BJ (cell line): ENCODE measurements at regions not wholly inside any gene's neighbourhood (a gene's known extent, or its start where the extent isn't known, plus 50 kb on each side); places are given as distances from the start of the nearest gene placed in this dataset.

ENCODE experiments used
- CTCF ChIA-PET: fragments of 350-600 bp; formaldehyde crosslinking; extraction: SDS; loops from one replicate; lab custom pipeline; 2021; ENCODE audit warnings: antibody characterized with exemption, inconsistent platforms; lab: Yijun Ruan, JAX
- POLR2A ChIA-PET: fragments of 300-600 bp; sonication (Branson Sonifier 250); formaldehyde crosslinking; extraction: SDS; loops from one replicate; lab custom pipeline; 2021; ENCODE audit warnings: antibody characterized with exemption; lab: Charles Lee
- DNase-seq: peaks from one replicate; pipeline ENCODE4 v3.0.0-alpha.2; 2011; ENCODE audit warnings: low read depth
- H3K27me3 ChIP-seq: 2 replicates; pipeline ENCODE4 v1.6.0; 2011; ENCODE audit warnings: low read length; ENCODE audit not compliant: control insufficient read depth, insufficient read depth
- H3K36me3 ChIP-seq: 2 replicates; pipeline ENCODE4 v1.5.1; 2011; ENCODE audit warnings: low read length; ENCODE audit not compliant: control insufficient read depth, insufficient read depth
- H3K4me3 ChIP-seq: 2 replicates; pipeline ENCODE4 v1.5.1; 2011; ENCODE audit warnings: low read depth, mild to moderate bottlenecking, control low read depth, low read length
- TF ChIP-seq, protein P1 (sequence below): IDR thresholded peaks from 2 replicates; pipeline ENCODE4 v1.5.1; 2011; ENCODE audit warnings: low read depth, mild to moderate bottlenecking, control low read depth, inconsistent platforms, low read length, moderate library complexity; ENCODE audit not compliant: insufficient read depth

DNA sequence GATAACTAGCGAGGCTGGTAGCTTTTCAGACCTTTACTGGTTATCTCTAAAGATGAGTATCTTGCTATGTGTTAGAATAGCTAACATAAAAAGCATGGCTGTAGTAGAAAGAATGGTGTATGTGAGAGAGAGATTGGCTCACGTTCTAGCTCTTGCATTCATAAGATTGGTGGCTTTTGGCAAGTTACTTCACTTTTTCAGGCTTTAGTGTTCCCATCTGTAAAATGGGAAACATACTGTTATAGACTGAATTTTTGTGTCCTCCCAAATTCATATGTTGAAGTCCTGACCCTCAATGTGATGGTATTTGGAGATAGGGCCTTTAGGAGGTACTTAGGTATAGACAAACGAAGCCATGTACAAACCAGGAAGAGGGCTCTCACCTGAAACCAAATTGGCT lies 302.4 kb upstream of the KLF4 start:
- Histone ChIP-seq H3K4me3 (no peak overlapping the region), H3K36me3 (no peaks in the 10 kb centered on the region), H3K27me3 (peaks cover 4% of the 10 kb centered on the region; the same call in 1 of the 2 replicates)
- TF ChIP-seq, protein P1, sequence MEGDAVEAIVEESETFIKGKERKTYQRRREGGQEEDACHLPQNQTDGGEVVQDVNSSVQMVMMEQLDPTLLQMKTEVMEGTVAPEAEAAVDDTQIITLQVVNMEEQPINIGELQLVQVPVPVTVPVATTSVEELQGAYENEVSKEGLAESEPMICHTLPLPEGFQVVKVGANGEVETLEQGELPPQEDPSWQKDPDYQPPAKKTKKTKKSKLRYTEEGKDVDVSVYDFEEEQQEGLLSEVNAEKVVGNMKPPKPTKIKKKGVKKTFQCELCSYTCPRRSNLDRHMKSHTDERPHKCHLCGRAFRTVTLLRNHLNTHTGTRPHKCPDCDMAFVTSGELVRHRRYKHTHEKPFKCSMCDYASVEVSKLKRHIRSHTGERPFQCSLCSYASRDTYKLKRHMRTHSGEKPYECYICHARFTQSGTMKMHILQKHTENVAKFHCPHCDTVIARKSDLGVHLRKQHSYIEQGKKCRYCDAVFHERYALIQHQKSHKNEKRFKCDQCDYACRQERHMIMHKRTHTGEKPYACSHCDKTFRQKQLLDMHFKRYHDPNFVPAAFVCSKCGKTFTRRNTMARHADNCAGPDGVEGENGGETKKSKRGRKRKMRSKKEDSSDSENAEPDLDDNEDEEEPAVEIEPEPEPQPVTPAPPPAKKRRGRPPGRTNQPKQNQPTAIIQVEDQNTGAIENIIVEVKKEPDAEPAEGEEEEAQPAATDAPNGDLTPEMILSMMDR, result no peak
- CTCF ChIA-PET, result no interaction called here
- POLR2A ChIA-PET, result no interaction called here
- no peak for DNase-seq

DNA sequence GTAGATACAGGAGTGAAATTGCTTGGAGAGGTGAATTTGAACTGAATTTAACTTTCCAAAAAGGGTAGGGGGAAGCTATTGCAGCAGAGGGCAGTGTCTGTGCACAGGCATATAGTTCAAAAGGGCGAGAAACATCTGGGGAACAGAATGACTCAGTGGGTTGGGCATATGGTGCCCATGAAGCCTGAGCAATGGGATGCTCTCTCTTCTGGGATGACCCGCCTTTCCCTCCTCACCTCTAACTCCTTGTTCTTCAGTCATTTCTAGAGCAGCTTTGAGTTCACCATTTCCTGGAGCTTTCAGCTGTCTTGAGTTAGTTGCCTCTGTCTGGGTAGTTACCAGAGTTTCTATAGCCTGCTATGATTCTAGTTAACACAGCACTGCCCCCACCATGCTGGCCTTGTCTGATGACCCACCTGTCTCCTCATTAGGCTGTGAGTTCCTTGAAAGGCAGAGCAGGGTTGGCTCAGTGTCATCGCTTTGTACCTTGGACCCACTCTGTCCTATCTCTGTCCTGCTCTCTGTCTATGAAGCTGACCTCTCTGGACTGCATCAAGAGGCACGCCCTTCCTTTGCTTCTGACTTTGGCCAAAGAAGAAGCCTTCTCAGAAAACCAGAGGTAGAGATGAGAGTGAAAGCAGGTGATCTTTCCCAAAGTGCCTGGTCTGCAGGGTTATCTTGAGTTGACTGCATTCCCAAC lies 299.6 kb upstream of the KLF4 start:
- POLR2A ChIA-PET, result interaction anchor here (0.6 kb wide), 1 partner anchor 19 kb away, joined by 5 read pairs; no protein-coding TSS in a partner anchor
- H3K36me3 ChIP-seq, result no peaks in the 10 kb centered on the region
- CTCF ChIA-PET, result interaction anchor here (0.6 kb wide), 1 partner anchor 40 kb away, joined by 3 read pairs; no protein-coding TSS in a partner anchor
- no peak overlapping the region for H3K4me3 ChIP-seq
- no peak for DNase-seq
- H3K27me3 ChIP-seq, result peaks cover 4% of the 10 kb centered on the region; the same call in 1 of the 2 replicates
- TF ChIP-seq, protein P1, result no peak

DNA sequence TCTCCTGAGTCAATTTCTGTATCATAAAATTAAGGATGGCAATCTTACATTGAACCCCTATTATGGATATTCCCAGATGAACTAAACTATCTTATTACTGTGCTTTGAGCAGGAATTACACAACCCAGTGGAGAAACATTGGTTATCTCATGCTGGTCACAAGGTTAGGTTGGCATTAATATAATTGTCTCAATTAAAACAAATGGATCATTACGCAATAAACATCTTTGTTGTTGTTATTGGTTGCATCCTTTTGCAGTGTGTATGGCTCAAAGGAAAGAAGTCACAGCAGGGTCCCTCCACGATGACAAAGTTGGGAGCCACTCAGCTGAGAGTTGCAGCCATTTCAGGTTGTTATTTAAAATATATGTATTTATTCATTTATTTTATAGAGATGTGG lies 297.0 kb upstream of the KLF4 start:
- Histone ChIP-seq H3K4me3 (no peak overlapping the region), H3K27me3 (peaks cover 4% of the 10 kb centered on the region; the same call in 1 of the 2 replicates), H3K36me3 (no peaks in the 10 kb centered on the region)
- DNase-seq, result no peak
- TF ChIP-seq, protein P1, result no peak
- POLR2A ChIA-PET, result interaction anchor here (0.6 kb wide), 1 partner anchor 503 kb away, joined by 3 read pairs; no protein-coding TSS in a partner anchor
- CTCF ChIA-PET, result no interaction called here

DNA sequence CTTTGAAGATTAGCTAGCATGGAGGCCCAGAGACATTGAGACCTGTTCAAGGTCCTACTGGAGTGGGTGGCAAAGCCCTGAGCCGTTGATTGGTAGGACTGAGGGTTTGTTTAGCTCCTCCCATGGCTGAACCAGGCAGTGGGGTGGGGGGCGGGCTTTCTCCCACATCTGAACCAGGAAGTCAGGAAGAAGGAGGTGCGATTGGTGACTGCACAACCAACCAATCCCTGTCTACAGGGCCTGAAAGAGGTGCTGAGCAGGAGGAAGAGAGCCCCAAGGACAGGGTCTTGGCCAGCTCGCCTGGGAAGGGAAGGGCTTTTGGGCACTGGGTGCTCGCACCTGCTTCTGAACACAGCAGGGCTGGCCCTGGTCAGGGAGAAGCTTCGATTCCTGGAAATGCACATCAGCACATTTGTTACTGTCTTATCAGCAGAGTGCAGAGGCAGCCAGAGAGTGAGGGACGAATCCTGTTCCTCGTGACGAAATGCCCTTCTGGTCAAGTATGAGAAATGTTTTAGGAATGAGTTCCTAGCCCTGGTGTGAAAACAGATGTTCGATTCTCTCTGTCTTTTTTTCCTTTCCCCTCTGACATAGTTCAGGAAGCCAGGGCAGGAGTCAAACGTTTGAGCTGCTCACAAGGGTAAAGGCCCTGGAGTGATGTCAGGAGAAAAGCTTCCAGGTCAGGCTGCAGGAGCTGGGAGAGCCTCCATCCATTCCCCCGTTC lies 294.8 kb upstream of the KLF4 start:
- Histone ChIP-seq H3K36me3 (no peaks in the 10 kb centered on the region), H3K4me3 (no peak overlapping the region), H3K27me3 (peaks cover 2% of the 10 kb centered on the region; the same call in 1 of the 2 replicates)
- TF ChIP-seq, protein P1, result no peak
- peak; percentile 63 for DNase-seq
- ChIA-PET POLR2A (interaction anchor here (0.6 kb wide), 1 partner anchor 29 kb away, joined by 3 read pairs; no protein-coding TSS in a partner anchor), CTCF (interaction anchor here (0.6 to 1.2 kb wide), 3 partner anchors 14 to 302 kb away, joined by 3 to 4 read pairs (median 3); no protein-coding TSS in a partner anchor)

DNA sequence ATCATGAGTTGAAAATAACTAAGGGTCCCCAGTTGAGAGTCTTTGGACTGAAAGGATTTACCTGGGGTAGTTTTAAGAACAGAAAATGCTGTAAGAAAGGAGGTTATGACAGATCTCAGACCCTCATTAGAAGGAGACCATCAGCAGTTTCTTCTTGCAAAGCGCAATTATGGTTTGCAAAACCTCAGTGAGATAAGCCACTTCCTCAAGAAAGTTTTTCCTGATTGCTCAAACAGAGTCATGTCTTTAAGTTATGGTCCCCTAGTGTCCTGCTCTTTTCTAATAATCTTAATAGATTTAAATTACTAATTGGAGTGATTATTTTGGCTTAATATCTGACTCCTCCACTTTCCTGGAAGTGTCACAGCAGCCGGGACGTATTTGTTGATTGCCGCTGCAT lies 293.2 kb upstream of the KLF4 start:
- H3K27me3 ChIP-seq, result no peaks in the 10 kb centered on the region; the same call in 1 of the 2 replicates
- TF ChIP-seq, protein P1, result no peak
- no peak overlapping the region for H3K4me3 ChIP-seq
- POLR2A ChIA-PET, result no interaction called here
- no peaks in the 10 kb centered on the region for H3K36me3 ChIP-seq
- DNase-seq, result no peak
- CTCF ChIA-PET, result interaction anchor here (1.6 kb wide), 1 partner anchor 13 kb away, joined by 5 read pairs; no protein-coding TSS in a partner anchor
